H9 (cell line): ENCODE measurements at regions not wholly inside any gene's neighbourhood (a gene's known extent, or its start where the extent isn't known, plus 50 kb on each side); places are given as distances from the start of the nearest gene placed in this dataset.

Experiments used
- DNase-seq: peaks from one replicate; pipeline ENCODE4 v3.0.0-alpha.2; 2017
- H2AFZ ChIP-seq: one replicate; pipeline ENCODE4 v1.6.1; 2013; ENCODE audit warnings: mild to moderate bottlenecking, low read length, control low read depth, moderate library complexity
- H2AK5ac ChIP-seq: 2 replicates; pipeline ENCODE4 v1.6.1; 2013; ENCODE audit warnings: low read length, control low read depth, mixed read lengths; ENCODE audit not compliant: insufficient read length
- H2BK120ac ChIP-seq: one replicate; pipeline ENCODE4 v1.6.1; 2013; ENCODE audit warnings: low read depth, mild to moderate bottlenecking, low read length, control low read depth, inconsistent platforms; ENCODE audit not compliant: poor library complexity, severe bottlenecking
- H2BK12ac ChIP-seq: 2 replicates; pipeline ENCODE4 v1.6.1; 2013; ENCODE audit warnings: low read length, control low read depth, mixed read lengths, low read depth; ENCODE audit not compliant: insufficient read length
- H2BK15ac ChIP-seq: 2 replicates; pipeline ENCODE4 v1.6.1; 2013; ENCODE audit warnings: low read depth, low read length, control low read depth
- H2BK20ac ChIP-seq: one replicate; pipeline ENCODE4 v1.6.1; 2013; ENCODE audit warnings: low read depth, mild to moderate bottlenecking, low read length, control low read depth, inconsistent platforms; ENCODE audit not compliant: poor library complexity, severe bottlenecking
- H2BK5ac ChIP-seq: 2 replicates; pipeline ENCODE4 v1.6.1; 2013; ENCODE audit warnings: low read length, control low read depth, mixed read lengths; ENCODE audit not compliant: insufficient read length
- H3K14ac ChIP-seq: 2 replicates; pipeline ENCODE4 v1.6.1; 2013; ENCODE audit warnings: low read length, control low read depth; ENCODE audit not compliant: insufficient read depth
- H3K18ac ChIP-seq: 2 replicates; pipeline ENCODE4 v1.6.1; 2013; ENCODE audit warnings: low read depth, mild to moderate bottlenecking, mixed read lengths, low read length, control low read depth; ENCODE audit not compliant: insufficient read length
- H3K23ac ChIP-seq: 2 replicates; pipeline ENCODE4 v1.6.1; 2013; ENCODE audit warnings: low read length, control low read depth, mixed read lengths, low read depth; ENCODE audit not compliant: insufficient read length
- H3K23me2 ChIP-seq: 2 replicates; pipeline ENCODE4 v1.6.1; 2013; ENCODE audit warnings: low read depth, mild to moderate bottlenecking, mixed read lengths, low read length, control low read depth; ENCODE audit not compliant: insufficient read length, poor library complexity, severe bottlenecking
- H3K27ac ChIP-seq: 2 replicates; pipeline ENCODE4 v1.5.1; 2013; ENCODE audit warnings: low read length, control low read depth, mixed read lengths, low read depth; ENCODE audit not compliant: insufficient read length
- H3K27me3 ChIP-seq: 2 replicates; pipeline ENCODE4 v1.6.1; 2013; ENCODE audit warnings: low read length, control low read depth, inconsistent platforms; ENCODE audit not compliant: insufficient read depth
- H3K4ac ChIP-seq: 2 replicates; pipeline ENCODE4 v1.6.1; 2013; ENCODE audit warnings: low read depth, mild to moderate bottlenecking, control low read depth, inconsistent platforms, low read length, moderate library complexity
- H3K4me1 ChIP-seq: 2 replicates; pipeline ENCODE4 v1.6.1; 2013; ENCODE audit warnings: low read length, control low read depth, inconsistent platforms; ENCODE audit not compliant: insufficient read depth
- H3K4me2 ChIP-seq: 2 replicates; pipeline ENCODE4 v1.6.1; 2013; ENCODE audit warnings: low read length, control low read depth, mixed read lengths; ENCODE audit not compliant: insufficient read length, insufficient read depth
- H3K56ac ChIP-seq: 2 replicates; pipeline ENCODE4 v1.6.1; 2013; ENCODE audit warnings: low read depth, mild to moderate bottlenecking, mixed read lengths, low read length, control low read depth; ENCODE audit not compliant: insufficient read length
- H3K79me1 ChIP-seq: 2 replicates; pipeline ENCODE4 v1.6.1; 2013; ENCODE audit warnings: low read depth, mild to moderate bottlenecking, moderate library complexity, low read length, control low read depth, inconsistent platforms; ENCODE audit not compliant: insufficient read depth, poor library complexity, severe bottlenecking
- H3K79me2 ChIP-seq: 2 replicates; pipeline ENCODE4 v1.6.1; 2013; ENCODE audit warnings: low read length, control low read depth, inconsistent platforms; ENCODE audit not compliant: insufficient read depth
- H3K9ac ChIP-seq: 2 replicates; pipeline ENCODE4 v1.6.1; 2013; ENCODE audit warnings: low read length, control low read depth, mixed read lengths; ENCODE audit not compliant: insufficient read length; ENCODE audit errors: extremely low read depth
- H3K9me3 ChIP-seq: one replicate; pipeline ENCODE4 v1.6.1; 2013; ENCODE audit warnings: low read depth, low read length, inconsistent platforms; ENCODE audit not compliant: control insufficient read depth
- H3T11ph ChIP-seq: one replicate; pipeline ENCODE4 v1.6.1; 2013; ENCODE audit warnings: mild to moderate bottlenecking, low read length, control low read depth, inconsistent platforms
- H4K20me1 ChIP-seq: one replicate; pipeline ENCODE4 v1.6.1; 2013; ENCODE audit not compliant: control insufficient read depth, insufficient read length, insufficient read depth
- H4K5ac ChIP-seq: 2 replicates; pipeline ENCODE4 v1.6.1; 2013; ENCODE audit warnings: low read depth, mild to moderate bottlenecking, mixed read lengths, low read length, control low read depth; ENCODE audit not compliant: insufficient read length
- H4K8ac ChIP-seq: replicated peaks from 2 replicates; pipeline ENCODE4 v1.6.1; 2013; ENCODE audit warnings: low read length, control low read depth, mixed read lengths, low read depth; ENCODE audit not compliant: insufficient read length
- H4K91ac ChIP-seq: 2 replicates; pipeline ENCODE4 v1.6.1; 2013; ENCODE audit warnings: low read depth, mild to moderate bottlenecking, moderate library complexity, mixed read lengths, low read length, control low read depth; ENCODE audit not compliant: insufficient read length
- H3K27ac Mint-ChIP-seq, 3 experiments: 2 replicates in 2 of 3; 3 replicates in 1 of 3; pipeline ENCODE4 v1.8.0; 2020 to 2021; ENCODE audit warnings: mixed read lengths in 3 of 3, mild to moderate bottlenecking in 1 of 3, moderate library complexity in 1 of 3
- H3K27me3 Mint-ChIP-seq: 2 replicates; pipeline ENCODE4 v1.8.0; 2021; ENCODE audit warnings: low read depth, mild to moderate bottlenecking, moderate library complexity, mixed read lengths
- H3K36me3 Mint-ChIP-seq, 3 experiments: 2 replicates in 2 of 3; 3 replicates in 1 of 3; pipeline ENCODE4 v1.8.0; 2020 to 2021; ENCODE audit warnings: low read depth in 3 of 3, mixed read lengths in 3 of 3; ENCODE audit not compliant: insufficient read depth in 1 of 3
- H3K4me1 Mint-ChIP-seq, 2 experiments: 2 replicates each; pipeline ENCODE4 v1.8.0; 2020; ENCODE audit warnings: mixed read lengths in 2 of 2
- H3K4me3 Mint-ChIP-seq, 2 experiments: 2 replicates in 1 of 2; 3 replicates in 1 of 2; pipeline ENCODE4 v1.8.0; 2020 to 2021; ENCODE audit warnings: mild to moderate bottlenecking in 2 of 2, mixed read lengths in 2 of 2, moderate library complexity in 1 of 2
- H3K9me3 Mint-ChIP-seq, 2 experiments: 2 replicates in 1 of 2; 3 replicates in 1 of 2; pipeline ENCODE4 v1.8.0; 2020; ENCODE audit warnings: mild to moderate bottlenecking in 2 of 2, mixed read lengths in 2 of 2, moderate library complexity in 1 of 2
- WGBS: extraction: QIAGEN DNeasy Blood & Tissue Kit; methylation state at CpG from one replicate; pipeline ENCODE4 v1.1.7; 2013; ENCODE audit warnings: missing lambda C conversion rate, low lambda C conversion rate, mixed read lengths; ENCODE audit not compliant: insufficient read length; ENCODE audit errors: extremely low coverage; 5-methylcytosine and 5-hydroxymethylcytosine counted together
- TF ChIP-seq, protein P1 (sequence below): fragments of 200-600 bp; sonication (generic); conservative IDR thresholded peaks from 3 replicates; pipeline ENCODE4 v1.8.0; 2021; ENCODE audit warnings: antibody characterized with exemption, mild to moderate bottlenecking

DNA sequence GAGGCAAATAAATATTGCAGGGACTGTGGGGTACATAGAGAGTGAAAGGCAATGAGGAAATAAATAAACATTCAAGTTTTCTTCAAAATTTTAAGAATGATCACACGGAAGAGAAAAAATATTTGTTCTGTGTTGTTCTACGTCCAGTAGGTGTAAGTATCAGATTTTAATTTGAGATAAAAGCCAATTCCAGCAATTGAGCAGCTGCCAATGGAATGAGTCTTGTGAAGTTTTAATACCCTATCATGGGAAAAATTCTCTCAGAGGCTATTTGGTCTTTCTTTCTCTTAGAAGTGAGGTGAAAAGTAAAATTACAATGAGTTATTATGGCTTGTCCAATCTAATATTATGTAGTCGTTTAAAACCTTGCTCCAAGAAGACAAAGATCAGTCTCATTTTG lies 195.7 kb upstream of the CITED2 start:
- H3K4me2 ChIP-seq = no peak overlapping the region

More for the DNA sequence above, 195.7 kb upstream of the CITED2 start:
- Histone ChIP-seq H2BK20ac (no peak overlapping the region), H2BK120ac (no peak overlapping the region), H2BK15ac (no peak overlapping the region), H2AFZ (no peak overlapping the region), H3K23ac (no peak overlapping the region), H2BK12ac (no peak overlapping the region), H3K27ac (no peak overlapping the region), H2BK5ac (no peak overlapping the region), H3K56ac (no peak overlapping the region), H2AK5ac (no peak overlapping the region), H4K8ac (no peak overlapping the region), H3K18ac (no peak overlapping the region), H3K14ac (no peak overlapping the region), H3K27me3 (no peaks in the 10 kb centered on the region), H3K9me3 (no peaks in the 10 kb centered on the region), H3K79me1 (no peaks in the 10 kb centered on the region), H4K20me1 (no peaks in the 10 kb centered on the region), H3K23me2 (no peaks in the 10 kb centered on the region), H3K4me1 (no peaks in the 10 kb centered on the region), H4K5ac (no peak overlapping the region), H4K91ac (no peak overlapping the region), H3T11ph (no peak overlapping the region), H3K79me2 (no peaks in the 10 kb centered on the region), H3K4ac (no peak overlapping the region), H3K9ac (no peak overlapping the region)
- H3K36me3 Mint-ChIP-seq = peaks cover 0 to 3% (median 0%) of the 10 kb centered on the region in 3 experiments; a peak in 1 of 7 replicates
- TF ChIP-seq, protein P1, sequence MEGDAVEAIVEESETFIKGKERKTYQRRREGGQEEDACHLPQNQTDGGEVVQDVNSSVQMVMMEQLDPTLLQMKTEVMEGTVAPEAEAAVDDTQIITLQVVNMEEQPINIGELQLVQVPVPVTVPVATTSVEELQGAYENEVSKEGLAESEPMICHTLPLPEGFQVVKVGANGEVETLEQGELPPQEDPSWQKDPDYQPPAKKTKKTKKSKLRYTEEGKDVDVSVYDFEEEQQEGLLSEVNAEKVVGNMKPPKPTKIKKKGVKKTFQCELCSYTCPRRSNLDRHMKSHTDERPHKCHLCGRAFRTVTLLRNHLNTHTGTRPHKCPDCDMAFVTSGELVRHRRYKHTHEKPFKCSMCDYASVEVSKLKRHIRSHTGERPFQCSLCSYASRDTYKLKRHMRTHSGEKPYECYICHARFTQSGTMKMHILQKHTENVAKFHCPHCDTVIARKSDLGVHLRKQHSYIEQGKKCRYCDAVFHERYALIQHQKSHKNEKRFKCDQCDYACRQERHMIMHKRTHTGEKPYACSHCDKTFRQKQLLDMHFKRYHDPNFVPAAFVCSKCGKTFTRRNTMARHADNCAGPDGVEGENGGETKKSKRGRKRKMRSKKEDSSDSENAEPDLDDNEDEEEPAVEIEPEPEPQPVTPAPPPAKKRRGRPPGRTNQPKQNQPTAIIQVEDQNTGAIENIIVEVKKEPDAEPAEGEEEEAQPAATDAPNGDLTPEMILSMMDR = no peak
- H3K4me3 Mint-ChIP-seq = no peak overlapping the region
- no peaks in the 10 kb centered on the region for H3K27me3 Mint-ChIP-seq
- DNase-seq = no peak
- peaks cover 0 to 4% of the 10 kb centered on the region in 2 experiments; a peak in 1 of 4 replicates for H3K4me1 Mint-ChIP-seq
- WGBS = no CpG with 5 or more reads among the region's 3 CpGs
- H3K9me3 Mint-ChIP-seq = no peaks in the 10 kb centered on the region; a peak in 2 of 5 replicates
- H3K27ac Mint-ChIP-seq = no peak overlapping the region
